ENCODE measurements at regions not wholly inside any gene's neighbourhood (a gene's known extent, or its start where the extent isn't known, plus 50 kb on each side); places are given as distances from the start of the nearest gene placed in this dataset.

DNA sequence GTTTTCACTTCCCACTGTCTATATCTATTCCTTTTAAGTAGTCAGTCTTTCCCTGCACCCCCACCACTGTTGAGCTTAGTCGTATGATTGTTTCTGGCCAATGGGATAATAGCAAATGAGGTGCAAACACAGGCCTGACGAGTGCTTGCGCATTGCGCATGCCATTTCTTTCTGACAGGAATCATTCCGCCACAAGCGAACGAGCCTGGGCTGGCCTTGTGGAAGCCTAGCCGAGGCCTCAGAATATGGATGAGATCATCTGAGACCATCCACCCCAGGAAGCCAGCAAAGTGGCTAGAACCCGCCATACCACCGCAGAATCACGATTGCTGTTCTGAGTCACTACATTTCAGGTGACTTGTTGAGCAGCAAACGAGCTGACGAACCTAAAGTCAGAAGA is 52.2 kb upstream of the PRL start:
- H3K4me1 ChIP-seq (replicated peaks in 1 of 2), result no peaks in the 10 kb centered on the region
- WGBS, 10 experiments, result 73 to 93% (median 87%) methylated on average over 3 to 13 of the region's 13 CpGs; no CpG with 5 or more reads in 2 of the 10 experiments
- no peak for ATAC-seq (replicated peaks in 6 of 8)
- no peak overlapping the region for H3K4me3 ChIP-seq
- H3K27ac ChIP-seq, result no peak overlapping the region
- in situ Hi-C loops (cut with MboI; ENCODE audit: low pct_unique_long_range_greater_than_20kb in 2 of 9, low sequenced_read_pairs in 9 of 9, unreplicated experiment in 9 of 9), result no loop called here

DNA sequence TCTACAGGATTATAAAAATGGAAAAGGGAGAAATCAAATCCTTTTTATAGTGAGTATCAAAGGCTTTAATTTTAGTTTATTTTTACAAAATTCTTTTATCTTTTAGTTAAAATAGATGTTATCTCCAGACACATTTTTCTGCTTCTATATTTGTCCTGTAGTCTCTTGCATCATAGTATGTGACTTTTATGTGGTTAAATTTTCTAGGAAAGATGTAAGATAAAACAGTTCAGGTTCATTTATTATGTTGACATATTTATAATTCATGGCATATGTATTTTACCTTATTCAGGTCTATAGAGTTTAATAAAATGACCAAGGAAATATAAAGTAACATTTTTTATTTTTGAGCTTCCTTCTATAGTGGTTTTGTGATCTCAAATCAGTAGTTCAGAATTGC is 52.7 kb upstream of the PRL start:
- Histone ChIP-seq H3K4me3 (no peak overlapping the region), H3K27ac (no peak overlapping the region), H3K4me1 (replicated peaks in 1 of 2) (no peaks in the 10 kb centered on the region)
- in situ Hi-C loops (cut with MboI; ENCODE audit: low pct_unique_long_range_greater_than_20kb in 2 of 9, low sequenced_read_pairs in 9 of 9, unreplicated experiment in 9 of 9), result no loop called here
- no peak for ATAC-seq (replicated peaks in 6 of 8)

DNA sequence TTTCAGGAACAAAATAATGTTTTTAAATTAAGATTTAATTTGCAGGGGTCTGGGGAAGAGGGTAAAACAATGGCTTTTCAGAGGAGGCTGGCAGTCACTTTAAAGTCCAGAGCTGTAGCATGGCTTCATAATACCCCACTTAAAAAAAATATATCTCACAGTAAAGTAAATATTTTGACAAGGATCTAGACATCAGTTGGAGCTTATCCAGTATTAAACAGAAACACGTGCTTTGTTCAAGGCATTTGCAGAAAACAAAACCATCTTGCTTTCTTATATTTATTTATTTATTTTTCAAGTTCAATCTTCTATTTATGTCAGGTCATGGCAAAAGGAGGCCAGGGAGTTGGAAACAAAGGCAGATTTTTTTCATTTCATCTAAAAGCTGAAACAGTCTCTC is 53.3 kb upstream of the PRL start:
- ATAC-seq (replicated peaks in 6 of 8), result peak in 1 of 8 experiments; percentile 39
- Histone ChIP-seq H3K4me3 (no peak overlapping the region), H3K27ac (no peak overlapping the region), H3K4me1 (replicated peaks in 1 of 2) (no peaks in the 10 kb centered on the region)
- in situ Hi-C loops (cut with MboI; ENCODE audit: low pct_unique_long_range_greater_than_20kb in 2 of 9, low sequenced_read_pairs in 9 of 9, unreplicated experiment in 9 of 9), result no loop called here
- 0 to 100% (median 83%) methylated on average over 1 of the region's 1 CpG; no CpG with 5 or more reads in 1 of the 10 experiments for WGBS, 10 experiments

DNA sequence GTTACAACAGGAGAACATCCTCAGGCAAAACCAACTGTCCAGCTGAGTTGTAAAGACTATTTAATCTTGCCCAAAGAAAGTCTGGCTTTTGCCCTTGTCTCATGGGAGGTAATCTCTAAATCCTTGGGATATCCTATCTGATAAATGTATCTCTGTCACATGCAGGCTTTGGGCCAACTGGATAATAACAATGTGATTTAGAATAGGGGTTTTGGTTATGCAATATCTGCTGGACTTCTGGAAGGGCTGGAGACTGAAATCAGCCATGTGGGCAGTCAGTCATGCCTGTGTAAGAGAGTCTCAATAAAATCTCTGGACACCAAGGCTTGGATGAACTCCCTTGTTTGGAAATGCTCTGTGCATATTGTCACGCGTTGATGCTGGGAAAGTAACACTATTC is 56.3 kb upstream of the PRL start:
- no peaks in the 10 kb centered on the region for H3K4me1 ChIP-seq (replicated peaks in 1 of 2)
- 79 to 100% (median 92%) methylated on average over 2 of the region's 2 CpGs; no CpG with 5 or more reads in 3 of the 10 experiments for WGBS, 10 experiments
- no peak overlapping the region for H3K27ac ChIP-seq
- no peak overlapping the region for H3K4me3 ChIP-seq
- in situ Hi-C loops (cut with MboI; ENCODE audit: low pct_unique_long_range_greater_than_20kb in 2 of 9, low sequenced_read_pairs in 9 of 9, unreplicated experiment in 9 of 9), result no loop called here
- no peak for ATAC-seq (replicated peaks in 6 of 8)

DNA sequence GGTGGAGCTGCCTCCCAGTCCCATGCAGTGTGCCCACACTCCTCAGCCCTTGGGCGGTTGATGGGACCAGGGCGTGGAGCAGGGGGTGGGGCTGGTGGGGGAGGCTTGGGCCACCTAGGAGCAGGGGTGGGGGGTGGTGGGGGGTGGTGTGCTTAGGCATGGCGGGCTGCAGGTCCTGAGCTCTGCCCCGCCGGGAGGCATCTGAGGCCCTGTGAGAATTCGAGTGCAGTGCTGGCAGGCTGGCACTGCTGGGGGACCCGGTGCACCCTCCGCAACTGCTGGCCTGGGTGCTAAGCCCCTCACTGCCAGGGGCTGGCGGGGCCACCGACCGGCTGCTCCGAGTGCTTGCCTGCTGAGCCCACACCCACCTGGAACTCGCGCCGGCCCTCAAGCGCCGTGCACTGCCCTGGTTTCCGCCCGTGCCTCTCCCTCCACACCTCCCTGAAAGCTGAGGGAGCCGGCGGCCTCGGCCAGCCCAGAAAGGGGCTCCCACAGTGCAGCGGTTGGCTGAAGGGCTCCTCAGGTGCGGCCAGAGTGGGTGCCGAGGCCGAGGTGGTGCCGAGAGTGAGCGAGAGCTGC is 59.6 kb upstream of the PRL start:
- no peaks in the 10 kb centered on the region for H3K4me1 ChIP-seq (replicated peaks in 1 of 2)
- WGBS, 10 experiments, result 80 to 100% (median 83%) methylated on average over 1 to 5 of the region's 28 CpGs; no CpG with 5 or more reads in 6 of the 10 experiments
- no peak for ATAC-seq (replicated peaks in 6 of 8)

DNA sequence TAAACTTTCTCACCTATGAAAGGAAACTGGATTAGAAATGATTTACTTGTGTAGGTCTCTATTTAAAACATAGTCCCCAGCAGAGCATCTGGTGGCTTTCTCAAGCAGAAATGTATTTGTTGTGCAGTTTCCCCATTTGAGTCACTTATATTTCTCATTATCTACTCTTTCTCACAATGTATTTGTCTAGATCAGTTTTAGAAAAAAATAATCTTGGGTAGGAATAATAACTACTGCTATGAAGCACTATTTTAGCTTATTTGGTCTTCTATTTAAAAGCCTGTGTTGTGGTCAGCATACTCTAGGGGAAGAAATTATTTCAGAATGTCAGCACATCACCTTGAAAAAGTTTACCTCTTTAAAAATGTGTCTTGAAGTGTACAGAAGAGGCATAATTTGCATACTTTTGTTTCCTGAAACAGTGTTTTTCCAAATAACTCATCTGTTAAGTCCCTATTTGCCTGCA is 60.9 kb upstream of the PRL start:
- H3K4me1 ChIP-seq (replicated peaks in 1 of 2), result peaks cover 3 to 9% of the 10 kb centered on the region in 2 donors
- ATAC-seq (replicated peaks in 6 of 8), result no peak
- in situ Hi-C loops (cut with MboI; ENCODE audit: low pct_unique_long_range_greater_than_20kb in 2 of 9, low sequenced_read_pairs in 9 of 9, unreplicated experiment in 9 of 9), result no loop called here
- no peak overlapping the region for H3K4me3 ChIP-seq
- H3K27ac ChIP-seq, result no peak overlapping the region

More for the DNA sequence above, 59.6 kb upstream of the PRL start:
- Histone ChIP-seq H3K4me3 (no peak overlapping the region), H3K27ac (no peak overlapping the region)
- in situ Hi-C loops (cut with MboI; ENCODE audit: low pct_unique_long_range_greater_than_20kb in 2 of 9, low sequenced_read_pairs in 9 of 9, unreplicated experiment in 9 of 9), result no loop called here

DNA sequence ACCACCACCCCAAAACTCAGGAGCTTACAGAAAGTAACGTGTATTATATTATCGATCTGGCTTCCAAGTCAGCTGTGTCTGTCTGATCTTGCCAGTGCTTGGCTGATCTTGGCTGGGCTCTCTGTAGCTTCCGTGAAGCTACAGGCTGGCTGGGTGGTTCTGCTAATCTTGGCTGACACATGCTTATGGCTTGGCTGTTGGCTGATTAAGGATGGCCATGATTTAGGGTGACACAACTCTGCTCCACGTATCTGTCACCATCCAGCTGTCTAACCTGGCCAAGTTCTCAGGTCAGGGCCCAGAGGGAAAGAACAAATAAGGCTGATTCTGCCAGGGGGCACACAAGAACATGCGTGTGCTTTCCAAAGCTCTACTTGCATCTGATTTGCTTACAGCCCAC is 64.7 kb upstream of the PRL start:
- Histone ChIP-seq H3K4me3 (no peak overlapping the region), H3K27ac (no peak overlapping the region), H3K4me1 (replicated peaks in 1 of 2) (peaks cover 10 to 19% of the 10 kb centered on the region in 2 donors)
- in situ Hi-C loops (cut with MboI; ENCODE audit: low pct_unique_long_range_greater_than_20kb in 2 of 9, low sequenced_read_pairs in 9 of 9, unreplicated experiment in 9 of 9), result no loop called here
- WGBS, 10 experiments, result 5 to 100% (median 86%) methylated on average over 1 to 5 of the region's 5 CpGs; no CpG with 5 or more reads in 3 of the 10 experiments
- no peak for ATAC-seq (replicated peaks in 6 of 8)

DNA sequence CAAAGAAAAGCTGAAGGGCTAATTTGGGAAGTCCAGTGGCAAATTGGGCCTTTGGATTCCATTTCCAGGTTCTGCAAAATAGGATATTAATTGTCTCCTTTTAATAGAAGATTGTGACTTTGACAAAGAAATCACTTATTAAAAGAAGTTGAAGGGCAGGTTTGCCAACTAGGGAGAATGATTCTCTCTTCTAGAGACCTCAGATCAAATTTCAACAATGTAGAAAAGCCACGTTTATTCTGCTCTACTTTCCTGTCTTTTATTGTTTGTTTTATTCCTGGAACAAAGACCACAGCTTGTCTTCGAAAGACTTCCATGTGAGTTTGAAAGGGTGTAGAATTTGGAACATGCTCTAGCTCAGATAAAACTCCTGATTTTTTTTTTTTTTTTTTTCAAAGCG is 65.5 kb upstream of the PRL start:
- no peak for ATAC-seq (replicated peaks in 6 of 8)
- Histone ChIP-seq H3K4me1 (replicated peaks in 1 of 2) (peaks cover 10 to 19% of the 10 kb centered on the region in 2 donors), H3K27ac (no peak overlapping the region), H3K4me3 (no peak overlapping the region)
- in situ Hi-C loops (cut with MboI; ENCODE audit: low pct_unique_long_range_greater_than_20kb in 2 of 9, low sequenced_read_pairs in 9 of 9, unreplicated experiment in 9 of 9), result no loop called here
- WGBS, 10 experiments, result 0 to 100% (median 47%) methylated on average over 1 to 3 of the region's 3 CpGs

DNA sequence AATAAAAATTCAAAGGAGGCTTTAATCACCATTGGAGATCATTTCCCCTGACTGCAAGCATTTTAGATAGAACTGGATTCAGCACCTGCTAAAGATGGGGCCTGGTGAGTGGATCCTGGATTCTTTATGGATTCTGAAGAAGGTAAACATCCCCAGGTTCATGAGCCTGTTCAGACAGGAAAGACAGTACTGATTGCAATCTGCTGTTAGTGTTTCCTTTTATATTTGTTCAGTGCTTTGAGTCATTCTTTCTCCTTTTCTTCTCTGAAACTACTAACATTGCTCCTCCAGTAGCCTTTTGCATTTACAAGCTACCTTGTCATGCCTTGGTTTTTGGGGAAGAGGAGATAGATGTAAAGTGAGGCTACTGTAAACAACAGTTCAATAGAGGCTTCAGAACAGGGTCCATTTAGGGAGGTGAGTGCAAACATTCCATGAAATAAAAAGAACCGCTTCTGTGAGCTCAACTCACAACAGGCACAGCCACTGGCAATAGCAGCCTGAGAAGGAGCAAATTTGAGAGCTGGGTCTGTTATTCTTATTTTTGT is 66.4 kb upstream of the PRL start:
- H3K27ac ChIP-seq, result no peak overlapping the region

DNA sequence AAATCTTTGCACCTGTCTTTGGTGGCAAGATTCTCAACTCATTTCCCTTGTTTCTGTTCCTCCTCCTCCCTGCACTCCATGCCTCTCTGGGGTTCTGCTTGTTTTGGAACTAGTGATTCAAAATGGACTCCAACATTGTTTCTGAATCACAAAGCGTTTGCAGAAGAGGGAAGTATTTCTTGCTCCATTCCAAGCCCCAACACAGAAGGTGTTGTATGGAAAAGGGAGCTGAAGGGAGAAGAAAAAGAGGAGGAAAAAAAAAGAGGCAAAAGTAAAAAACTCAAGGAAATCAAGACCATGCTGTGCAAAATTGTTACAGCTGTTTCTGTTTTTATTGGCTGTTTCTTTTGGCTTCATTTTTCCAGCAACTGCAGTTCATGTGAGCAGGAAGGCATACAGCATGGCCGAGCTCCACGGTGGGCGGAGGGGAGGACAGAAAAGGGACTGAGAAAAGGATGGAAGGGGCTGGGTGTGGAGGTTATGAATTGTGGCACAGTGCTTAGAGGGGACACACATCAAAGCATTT is 66.9 kb upstream of the PRL start:
- in situ Hi-C loops (cut with MboI; ENCODE audit: low pct_unique_long_range_greater_than_20kb in 2 of 9, low sequenced_read_pairs in 9 of 9, unreplicated experiment in 9 of 9), result no loop called here
- peaks cover 10 to 19% of the 10 kb centered on the region in 2 donors for H3K4me1 ChIP-seq (replicated peaks in 1 of 2)
- peak in 3 of 8 experiments; percentile 17 to 29 (median 23) for ATAC-seq (replicated peaks in 6 of 8)
- 0 to 100% (median 77%) methylated on average over 1 to 4 of the region's 4 CpGs; no CpG with 5 or more reads in 2 of the 10 experiments for WGBS, 10 experiments
- H3K27ac ChIP-seq, result peak overlapping the region in 1 of 2 donors; percentile 42
- no peak overlapping the region for H3K4me3 ChIP-seq

More for the DNA sequence above, 66.4 kb upstream of the PRL start:
- peak in 1 of 8 experiments; percentile 15 for ATAC-seq (replicated peaks in 6 of 8)
- WGBS, 10 experiments, result 67 to 100% (median 100%) methylated on average over 1 of the region's 1 CpG; no CpG with 5 or more reads in 5 of the 10 experiments
- in situ Hi-C loops (cut with MboI; ENCODE audit: low pct_unique_long_range_greater_than_20kb in 2 of 9, low sequenced_read_pairs in 9 of 9, unreplicated experiment in 9 of 9), result no loop called here
- Histone ChIP-seq H3K4me3 (no peak overlapping the region), H3K4me1 (replicated peaks in 1 of 2) (peaks cover 10 to 19% of the 10 kb centered on the region in 2 donors)

DNA sequence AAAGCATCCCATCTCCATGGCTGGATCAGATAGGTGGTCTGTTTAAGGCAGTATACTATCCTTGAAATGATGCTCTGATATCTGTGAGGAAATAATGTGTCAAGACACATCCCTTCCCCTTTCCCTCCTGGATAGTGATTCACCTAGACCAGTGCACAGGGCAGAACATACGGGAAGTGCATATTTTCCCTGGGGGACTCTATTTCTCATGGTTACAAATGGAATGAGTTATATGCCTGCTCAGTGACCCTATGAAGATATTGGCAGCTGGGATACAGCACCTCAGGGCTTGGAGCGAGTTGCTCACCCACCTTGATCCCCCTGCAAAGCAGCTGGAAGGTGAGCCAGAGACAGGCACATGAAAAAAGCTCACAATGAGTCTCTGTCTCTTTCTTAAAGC is 67.5 kb upstream of the PRL start:
- in situ Hi-C loops (cut with MboI; ENCODE audit: low pct_unique_long_range_greater_than_20kb in 2 of 9, low sequenced_read_pairs in 9 of 9, unreplicated experiment in 9 of 9), result no loop called here
- Histone ChIP-seq H3K4me3 (no peak overlapping the region), H3K4me1 (replicated peaks in 1 of 2) (peaks cover 10 to 19% of the 10 kb centered on the region in 2 donors), H3K27ac (peak overlapping the region in 1 of 2 donors; percentile 42)
- ATAC-seq (replicated peaks in 6 of 8), result peak in 3 of 8 experiments; percentile 64 to 77 (median 65)
- WGBS, 10 experiments, result 42 to 80% (median 67%) methylated on average over 1 to 2 of the region's 2 CpGs; no CpG with 5 or more reads in 5 of the 10 experiments

DNA sequence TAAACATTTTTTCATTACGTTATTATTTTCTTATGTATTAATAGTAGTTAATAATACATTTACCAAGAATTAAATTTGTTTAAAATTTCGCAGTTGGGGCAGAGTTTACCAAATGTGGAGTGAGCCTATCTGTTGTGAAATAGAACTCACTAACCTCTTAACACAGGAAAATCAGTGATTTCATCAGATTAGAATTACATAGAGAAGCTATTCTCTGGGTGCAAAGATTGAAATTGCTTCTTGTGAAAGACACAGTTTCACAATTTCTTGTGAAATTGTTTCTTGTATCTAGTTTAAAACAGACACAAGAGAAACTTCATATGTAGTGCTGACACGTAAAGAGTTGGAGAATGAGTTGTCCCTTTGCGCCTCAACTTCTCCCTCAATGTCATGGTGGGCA is 69.4 kb upstream of the PRL start:
- in situ Hi-C loops (cut with MboI; ENCODE audit: low pct_unique_long_range_greater_than_20kb in 2 of 9, low sequenced_read_pairs in 9 of 9, unreplicated experiment in 9 of 9), result no loop called here
- ATAC-seq (replicated peaks in 6 of 8), result no peak
- H3K4me3 ChIP-seq, result no peak overlapping the region
- H3K4me1 ChIP-seq (replicated peaks in 1 of 2), result peaks cover 10 to 19% of the 10 kb centered on the region in 2 donors
- no peak overlapping the region for H3K27ac ChIP-seq
- 25 to 94% (median 72%) methylated on average over 2 to 4 of the region's 4 CpGs; no CpG with 5 or more reads in 1 of the 10 experiments for WGBS, 10 experiments

DNA sequence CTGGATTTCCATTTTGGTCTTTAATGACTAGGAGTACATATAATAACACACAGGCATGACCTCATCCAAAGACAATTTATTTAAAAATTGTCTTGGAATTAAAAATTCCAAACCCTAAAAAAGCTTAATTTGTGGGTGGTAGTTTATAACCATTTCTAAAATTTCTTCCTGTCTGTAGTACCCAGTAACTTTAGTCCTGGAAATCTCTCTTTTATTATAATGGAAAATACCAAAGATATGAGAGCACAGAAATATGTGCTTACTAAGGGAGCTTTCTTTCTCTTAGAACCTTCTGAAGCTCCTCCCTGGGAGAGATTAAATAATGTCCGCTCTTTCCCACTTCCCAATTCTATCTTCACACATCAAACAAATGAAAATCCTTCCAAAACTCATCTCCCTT is 70.5 kb upstream of the PRL start:
- Histone ChIP-seq H3K27ac (no peak overlapping the region), H3K4me1 (replicated peaks in 1 of 2) (peaks cover 10 to 14% of the 10 kb centered on the region in 2 donors), H3K4me3 (no peak overlapping the region)
- WGBS, 10 experiments, result 0 to 100% (median 83%) methylated on average over 1 of the region's 1 CpG; no CpG with 5 or more reads in 1 of the 10 experiments
- ATAC-seq (replicated peaks in 6 of 8), result peak in 1 of 8 experiments; percentile 52
- in situ Hi-C loops (cut with MboI; ENCODE audit: low pct_unique_long_range_greater_than_20kb in 2 of 9, low sequenced_read_pairs in 9 of 9, unreplicated experiment in 9 of 9), result no loop called here
